OCI-LY7 (cell line): ENCODE measurements at regions not wholly inside any gene's neighbourhood (a gene's known extent, or its start where the extent isn't known, plus 50 kb on each side); places are given as distances from the start of the nearest gene placed in this dataset.

Experiments
- BruUV-seq: library from RNA; stranded (reverse); fragments of 400-500 nt; replicated peaks from 2 replicates; lab custom pipeline; 2021; lab: Mats Ljungman, UMichigan
- CTCF ChIA-PET: fragments of 300-600 bp; sonication (Branson Sonifier 250); formaldehyde crosslinking; loops from one replicate; lab custom pipeline; 2022; ENCODE audit warnings: antibody characterized with exemption; ENCODE audit not compliant: unreplicated experiment; lab: Charles Lee
- POLR2A ChIA-PET: fragments of 300-600 bp; sonication (Branson Sonifier 250); formaldehyde crosslinking; loops from one replicate; lab custom pipeline; 2022; ENCODE audit warnings: antibody characterized with exemption; lab: Charles Lee
- DNase-seq: peaks from one replicate; pipeline ENCODE4 v3.0.0-alpha.2; 2015; ENCODE audit warnings: low spot score
- H2AFZ ChIP-seq: fragments of 200-600 bp; sonication (generic), shearing (Covaris generic); 2 replicates; pipeline ENCODE4 v1.6.1; 2014; ENCODE audit warnings: mild to moderate bottlenecking, antibody characterized with exemption, low read length, moderate library complexity
- H3K27ac ChIP-seq: fragments of 200-600 bp; sonication (generic); 2 replicates; pipeline ENCODE4 v1.5.1; 2014; ENCODE audit warnings: mixed run types, low read depth, mild to moderate bottlenecking, moderate library complexity, low read length, inconsistent platforms; ENCODE audit not compliant: poor library complexity, severe bottlenecking
- H3K36me3 ChIP-seq: fragments of 200-600 bp; sonication (generic); 2 replicates; pipeline ENCODE4 v1.6.1; 2014; ENCODE audit warnings: mild to moderate bottlenecking, antibody characterized with exemption, low read length, moderate library complexity, mixed read lengths; ENCODE audit not compliant: insufficient read depth
- H3K4me1 ChIP-seq: fragments of 200-600 bp; sonication (generic); 2 replicates; pipeline ENCODE4 v1.5.1; 2014; ENCODE audit warnings: mild to moderate bottlenecking, low read length; ENCODE audit not compliant: insufficient read depth, poor library complexity, severe bottlenecking
- H3K4me2 ChIP-seq: fragments of 200-600 bp; sonication (generic); 2 replicates; pipeline ENCODE4 v1.6.1; 2014; ENCODE audit warnings: mild to moderate bottlenecking, low read length
- H3K4me3 ChIP-seq: fragments of 200-600 bp; sonication (generic); 2 replicates; pipeline ENCODE4 v1.5.1; 2014; ENCODE audit warnings: mild to moderate bottlenecking, low read depth, low read length; ENCODE audit not compliant: poor library complexity, severe bottlenecking
- H3K79me2 ChIP-seq: fragments of 200-600 bp; sonication (generic); 2 replicates; pipeline ENCODE4 v1.6.1; 2016; ENCODE audit warnings: low read depth, mild to moderate bottlenecking, low read length, moderate library complexity, mixed read lengths; ENCODE audit not compliant: insufficient read depth
- H3K9me2 ChIP-seq: fragments of 200-600 bp; sonication (generic); 2 replicates; pipeline ENCODE4 v1.6.1; 2016; ENCODE audit warnings: mild to moderate bottlenecking, low read length, mixed read lengths; ENCODE audit not compliant: insufficient read depth
- H3K9me3 ChIP-seq: fragments of 200-600 bp; sonication (generic); 2 replicates; pipeline ENCODE4 v1.6.1; 2014; ENCODE audit warnings: mild to moderate bottlenecking, mixed run types, low read length, mixed read lengths
- H4K20me1 ChIP-seq: fragments of 200-600 bp; sonication (generic); 2 replicates; pipeline ENCODE4 v1.6.1; 2014; ENCODE audit warnings: mild to moderate bottlenecking, antibody characterized with exemption, low read length, moderate library complexity, mixed read lengths; ENCODE audit not compliant: insufficient read depth
- EZH2phosphoT487 ChIP-seq: fragments of 200-600 bp; sonication (generic); IDR thresholded peaks from 2 replicates; pipeline ENCODE4 v1.6.1; 2018; ENCODE audit warnings: low read depth, borderline replicate concordance, mild to moderate bottlenecking, mixed run types, antibody characterized with exemption, low read length, moderate library complexity, mixed read lengths
- intact Hi-C: fragments of 100-400 bp; cut with micrococcal nuclease; formaldehyde crosslinking; loops from one replicate; pipeline ENCODE4 v1.10.0; 2022; ENCODE audit not compliant: unreplicated experiment
- TF ChIP-seq, protein P1 (sequence below): fragments of 200-600 bp; sonication (generic); conservative IDR thresholded peaks from 2 replicates; pipeline ENCODE4 v1.5.1; 2014; ENCODE audit warnings: mild to moderate bottlenecking, antibody characterized with exemption, low read length, moderate library complexity, mixed read lengths

DNA sequence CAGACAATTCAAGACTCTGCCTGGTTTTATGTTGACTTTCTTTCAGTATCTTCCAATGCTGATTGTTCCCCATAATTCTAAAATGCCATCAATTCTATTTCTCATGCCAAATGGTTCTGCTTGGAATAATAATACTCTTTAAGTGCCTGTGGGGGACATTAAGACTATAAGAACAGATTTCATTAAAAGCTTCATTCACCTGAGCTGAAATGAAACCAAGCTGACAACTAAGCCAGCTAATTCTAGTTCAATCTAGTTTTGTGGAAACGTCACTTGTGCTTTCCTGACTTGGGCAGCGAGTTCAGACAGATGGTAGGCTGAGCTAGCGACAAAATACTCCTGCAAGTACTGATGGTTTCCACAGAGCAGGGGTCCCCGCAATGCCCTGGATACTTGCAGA lies 491.1 kb upstream of the RAB6C start:
- no peak overlapping the region for H3K27ac ChIP-seq
- BruUV-seq = no TSS peak

DNA sequence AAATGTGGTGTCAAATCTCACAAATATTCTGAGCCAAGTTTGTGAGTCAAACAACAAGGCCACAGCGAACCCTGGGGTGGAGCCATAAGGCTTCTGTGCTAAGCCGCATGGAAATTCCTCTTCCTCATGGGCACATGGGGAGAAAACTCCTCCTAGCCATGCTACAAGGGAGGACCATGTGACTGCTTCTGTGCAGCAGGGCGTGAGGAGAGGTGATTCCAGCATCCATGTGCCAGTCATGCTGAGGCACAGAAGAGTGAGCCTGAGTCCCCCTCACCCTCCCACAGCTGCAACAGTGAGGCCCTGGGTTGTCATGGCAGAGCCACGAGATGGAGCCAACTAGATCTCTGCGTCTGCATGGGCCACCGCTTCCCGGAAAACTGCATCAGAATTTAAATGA lies 488.8 kb upstream of the RAB6C start:
- POLR2A ChIA-PET = no interaction called here
- TF ChIP-seq, protein P1, sequence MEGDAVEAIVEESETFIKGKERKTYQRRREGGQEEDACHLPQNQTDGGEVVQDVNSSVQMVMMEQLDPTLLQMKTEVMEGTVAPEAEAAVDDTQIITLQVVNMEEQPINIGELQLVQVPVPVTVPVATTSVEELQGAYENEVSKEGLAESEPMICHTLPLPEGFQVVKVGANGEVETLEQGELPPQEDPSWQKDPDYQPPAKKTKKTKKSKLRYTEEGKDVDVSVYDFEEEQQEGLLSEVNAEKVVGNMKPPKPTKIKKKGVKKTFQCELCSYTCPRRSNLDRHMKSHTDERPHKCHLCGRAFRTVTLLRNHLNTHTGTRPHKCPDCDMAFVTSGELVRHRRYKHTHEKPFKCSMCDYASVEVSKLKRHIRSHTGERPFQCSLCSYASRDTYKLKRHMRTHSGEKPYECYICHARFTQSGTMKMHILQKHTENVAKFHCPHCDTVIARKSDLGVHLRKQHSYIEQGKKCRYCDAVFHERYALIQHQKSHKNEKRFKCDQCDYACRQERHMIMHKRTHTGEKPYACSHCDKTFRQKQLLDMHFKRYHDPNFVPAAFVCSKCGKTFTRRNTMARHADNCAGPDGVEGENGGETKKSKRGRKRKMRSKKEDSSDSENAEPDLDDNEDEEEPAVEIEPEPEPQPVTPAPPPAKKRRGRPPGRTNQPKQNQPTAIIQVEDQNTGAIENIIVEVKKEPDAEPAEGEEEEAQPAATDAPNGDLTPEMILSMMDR = no peak
- TF ChIP-seq EZH2phosphoT487 = no peak
- no peaks in the 10 kb centered on the region for H3K9me2 ChIP-seq
- H3K4me3 ChIP-seq = no peak overlapping the region
- DNase-seq = no peak
- H2AFZ ChIP-seq = no peak overlapping the region
- no peaks in the 10 kb centered on the region for H4K20me1 ChIP-seq
- H3K79me2 ChIP-seq = no peaks in the 10 kb centered on the region
- H3K9me3 ChIP-seq = no peaks in the 10 kb centered on the region
- no peak overlapping the region for H3K4me2 ChIP-seq
- intact Hi-C loops = no loop called here
- no peaks in the 10 kb centered on the region for H3K36me3 ChIP-seq
- CTCF ChIA-PET = no interaction called here
- H3K27ac ChIP-seq = no peak overlapping the region
- no TSS peak for BruUV-seq
- H3K4me1 ChIP-seq = no peaks in the 10 kb centered on the region

More for the DNA sequence above, 491.1 kb upstream of the RAB6C start:
- intact Hi-C loops = no loop called here
- no peak overlapping the region for H2AFZ ChIP-seq
- H4K20me1 ChIP-seq = no peaks in the 10 kb centered on the region
- no peak overlapping the region for H3K4me3 ChIP-seq
- H3K4me2 ChIP-seq = no peak overlapping the region
- H3K9me3 ChIP-seq = no peaks in the 10 kb centered on the region
- no peak for TF ChIP-seq EZH2phosphoT487
- TF ChIP-seq, protein P1 = no peak
- ChIA-PET CTCF (no interaction called here), POLR2A (interaction anchor here (0.5 to 1.1 kb wide), 3 partner anchors 19 to 70 kb away, joined by 3 to 6 read pairs (median 4); no protein-coding TSS in a partner anchor)
- no peaks in the 10 kb centered on the region for H3K9me2 ChIP-seq
- H3K79me2 ChIP-seq = no peaks in the 10 kb centered on the region
- H3K36me3 ChIP-seq = no peaks in the 10 kb centered on the region
- no peak for DNase-seq
- peaks cover 8% of the 10 kb centered on the region for H3K4me1 ChIP-seq

DNA sequence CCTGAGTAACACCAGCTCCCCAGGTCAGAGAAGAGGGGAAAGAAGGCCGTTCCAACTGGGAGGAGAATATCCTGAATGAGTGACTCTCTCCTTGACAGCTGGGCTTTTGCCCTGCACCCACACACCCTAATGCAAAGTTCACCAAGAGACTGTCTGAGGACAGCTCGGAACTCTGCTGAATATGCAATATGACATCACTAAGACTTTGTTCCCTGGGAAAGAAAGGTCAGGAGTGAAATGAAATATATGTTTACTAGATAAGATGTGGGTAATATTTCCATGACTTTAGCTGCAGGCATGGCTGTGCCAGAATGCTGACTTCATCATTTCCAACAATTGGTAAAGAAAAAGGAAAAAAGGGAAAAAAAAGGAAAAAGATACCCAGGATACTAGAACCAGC lies 488.2 kb upstream of the RAB6C start:
- CTCF ChIA-PET = no interaction called here
- intact Hi-C loops = no loop called here
- no TSS peak for BruUV-seq

More for the DNA sequence above, 488.2 kb upstream of the RAB6C start:
- no peak overlapping the region for H2AFZ ChIP-seq
- no peaks in the 10 kb centered on the region for H3K79me2 ChIP-seq
- H3K4me3 ChIP-seq = no peak overlapping the region
- no peaks in the 10 kb centered on the region for H4K20me1 ChIP-seq
- H3K9me3 ChIP-seq = no peaks in the 10 kb centered on the region
- no peaks in the 10 kb centered on the region for H3K36me3 ChIP-seq
- H3K9me2 ChIP-seq = no peaks in the 10 kb centered on the region
- TF ChIP-seq, protein P1 = no peak
- no peak for TF ChIP-seq EZH2phosphoT487
- no peak overlapping the region for H3K4me2 ChIP-seq
- H3K4me1 ChIP-seq = no peaks in the 10 kb centered on the region
- POLR2A ChIA-PET = no interaction called here
- no peak overlapping the region for H3K27ac ChIP-seq
- DNase-seq = no peak
